Osteoblast (primary cell): ENCODE measurements at regions not wholly inside any gene's neighbourhood (a gene's known extent, or its start where the extent isn't known, plus 50 kb on each side); places are given as distances from the start of the nearest gene placed in this dataset.

Experiments
- DNase-seq: peaks from one replicate; pipeline ENCODE4 v3.0.0; 2011; ENCODE audit warnings: low spot score, mixed read lengths; ENCODE audit not compliant: insufficient read length; ENCODE audit errors: missing footprints
- H2AFZ ChIP-seq: 2 replicates; pipeline ENCODE4 v1.6.0; 2011; ENCODE audit warnings: mild to moderate bottlenecking, low read length
- H3K27ac ChIP-seq: 2 replicates; pipeline ENCODE4 v1.5.1; 2011; ENCODE audit warnings: mild to moderate bottlenecking, low read depth, low read length, moderate library complexity
- H3K27me3 ChIP-seq: 2 replicates; pipeline ENCODE4 v1.6.0; 2012; ENCODE audit warnings: mild to moderate bottlenecking, control low read depth, inconsistent platforms, low read length, moderate library complexity; ENCODE audit not compliant: insufficient read depth
- H3K36me3 ChIP-seq: 2 replicates; pipeline ENCODE4 v1.5.1; 2011; ENCODE audit warnings: mild to moderate bottlenecking, low read length, control low read depth, moderate library complexity; ENCODE audit not compliant: insufficient read depth
- H3K4me1 ChIP-seq: 2 replicates; pipeline ENCODE4 v1.5.1; 2011; ENCODE audit warnings: mild to moderate bottlenecking, low read length, control low read depth, moderate library complexity; ENCODE audit not compliant: insufficient read depth
- H3K4me2 ChIP-seq: 2 replicates; pipeline ENCODE4 v1.6.0; 2011; ENCODE audit warnings: mild to moderate bottlenecking, low read length; ENCODE audit not compliant: insufficient read depth
- H3K4me3 ChIP-seq: fragments of 200-600 bp; sonication (generic); 3 replicates; pipeline ENCODE4 v1.5.1; 2012; ENCODE audit warnings: mild to moderate bottlenecking, low read length, inconsistent platforms; ENCODE audit not compliant: insufficient read depth
- H3K79me2 ChIP-seq: 2 replicates; pipeline ENCODE4 v1.6.0; 2012; ENCODE audit warnings: mild to moderate bottlenecking, low read length, control low read depth, inconsistent platforms; ENCODE audit not compliant: insufficient read depth
- H3K9me3 ChIP-seq: 2 replicates; pipeline ENCODE4 v1.5.1; 2011; ENCODE audit warnings: low read depth, low read length, control low read depth
- H4K20me1 ChIP-seq: 2 replicates; pipeline ENCODE4 v1.6.0; 2012; ENCODE audit warnings: mild to moderate bottlenecking, low read length, control low read depth; ENCODE audit not compliant: insufficient read depth
- TF ChIP-seq, protein P1 (sequence below): IDR thresholded peaks from 2 replicates; pipeline ENCODE4 v1.5.1; 2011; ENCODE audit warnings: mild to moderate bottlenecking, low read depth, low read length, moderate library complexity; ENCODE audit errors: extremely low read depth

DNA sequence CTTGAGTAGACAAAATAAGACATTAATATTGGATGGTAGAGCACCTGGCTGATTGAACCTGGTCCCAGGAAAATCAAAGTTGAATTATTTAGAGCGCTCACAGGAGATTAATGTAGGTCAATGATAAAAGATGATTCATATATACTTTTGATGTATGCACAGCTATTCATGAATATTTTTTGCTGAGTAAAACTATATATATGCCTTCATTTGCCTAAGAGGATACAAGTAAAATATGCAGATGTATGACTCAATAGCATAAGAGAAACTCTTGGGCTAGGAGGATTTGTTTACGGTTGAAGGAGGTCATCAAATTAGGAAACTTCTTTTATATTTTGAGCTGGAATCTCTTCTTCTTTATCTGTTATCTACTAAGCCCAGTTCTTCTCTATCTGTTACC is 202.7 kb upstream of the HS3ST1 start:
- H3K79me2 ChIP-seq = no peaks in the 10 kb centered on the region
- TF ChIP-seq, protein P1, sequence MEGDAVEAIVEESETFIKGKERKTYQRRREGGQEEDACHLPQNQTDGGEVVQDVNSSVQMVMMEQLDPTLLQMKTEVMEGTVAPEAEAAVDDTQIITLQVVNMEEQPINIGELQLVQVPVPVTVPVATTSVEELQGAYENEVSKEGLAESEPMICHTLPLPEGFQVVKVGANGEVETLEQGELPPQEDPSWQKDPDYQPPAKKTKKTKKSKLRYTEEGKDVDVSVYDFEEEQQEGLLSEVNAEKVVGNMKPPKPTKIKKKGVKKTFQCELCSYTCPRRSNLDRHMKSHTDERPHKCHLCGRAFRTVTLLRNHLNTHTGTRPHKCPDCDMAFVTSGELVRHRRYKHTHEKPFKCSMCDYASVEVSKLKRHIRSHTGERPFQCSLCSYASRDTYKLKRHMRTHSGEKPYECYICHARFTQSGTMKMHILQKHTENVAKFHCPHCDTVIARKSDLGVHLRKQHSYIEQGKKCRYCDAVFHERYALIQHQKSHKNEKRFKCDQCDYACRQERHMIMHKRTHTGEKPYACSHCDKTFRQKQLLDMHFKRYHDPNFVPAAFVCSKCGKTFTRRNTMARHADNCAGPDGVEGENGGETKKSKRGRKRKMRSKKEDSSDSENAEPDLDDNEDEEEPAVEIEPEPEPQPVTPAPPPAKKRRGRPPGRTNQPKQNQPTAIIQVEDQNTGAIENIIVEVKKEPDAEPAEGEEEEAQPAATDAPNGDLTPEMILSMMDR = no peak
- H3K4me3 ChIP-seq = no peak overlapping the region
- H3K36me3 ChIP-seq = no peaks in the 10 kb centered on the region
- no peak overlapping the region for H3K27ac ChIP-seq
- H3K4me1 ChIP-seq = no peaks in the 10 kb centered on the region
- no peak overlapping the region for H3K4me2 ChIP-seq
- DNase-seq = no peak
- no peaks in the 10 kb centered on the region for H4K20me1 ChIP-seq
- H3K9me3 ChIP-seq = no peaks in the 10 kb centered on the region
- no peaks in the 10 kb centered on the region for H3K27me3 ChIP-seq
- no peak overlapping the region for H2AFZ ChIP-seq

DNA sequence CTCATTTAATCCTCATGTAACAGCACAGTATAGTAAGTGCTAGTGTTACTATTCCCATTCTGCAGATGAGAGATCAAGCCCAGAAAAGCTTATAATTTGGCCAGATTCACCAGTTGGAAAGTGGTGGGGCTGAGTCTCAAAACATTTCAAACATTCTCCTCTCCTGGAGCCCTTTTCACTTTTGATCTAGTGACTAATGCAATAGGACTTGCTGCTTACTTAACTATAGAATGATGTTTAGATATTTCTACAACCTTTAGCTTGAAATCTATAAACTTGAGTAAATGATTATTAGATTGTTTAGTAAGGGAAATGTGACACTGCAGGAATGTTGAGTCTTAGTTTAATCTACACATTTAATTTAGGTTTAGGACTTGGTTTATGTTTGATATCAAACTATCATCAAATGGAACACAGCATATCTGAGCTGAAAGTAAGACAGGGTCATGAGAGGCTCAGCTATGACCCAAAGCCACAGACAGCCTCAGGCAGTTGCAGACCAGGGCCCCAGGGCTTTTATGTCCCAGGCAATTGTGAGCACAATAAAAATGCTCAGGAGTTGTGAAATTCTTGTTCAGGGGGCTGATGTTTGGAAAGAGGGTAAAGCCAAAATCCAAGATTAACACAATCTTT is 199.5 kb upstream of the HS3ST1 start:
- no peaks in the 10 kb centered on the region for H3K4me1 ChIP-seq
- no peak overlapping the region for H3K27ac ChIP-seq
- DNase-seq = no peak
- H3K9me3 ChIP-seq = no peaks in the 10 kb centered on the region
- no peaks in the 10 kb centered on the region for H3K79me2 ChIP-seq
- H3K4me3 ChIP-seq = no peak overlapping the region
- TF ChIP-seq, protein P1 = no peak
- H3K27me3 ChIP-seq = no peaks in the 10 kb centered on the region
- H3K36me3 ChIP-seq = no peaks in the 10 kb centered on the region
- H4K20me1 ChIP-seq = no peaks in the 10 kb centered on the region
- no peak overlapping the region for H2AFZ ChIP-seq
- H3K4me2 ChIP-seq = no peak overlapping the region

DNA sequence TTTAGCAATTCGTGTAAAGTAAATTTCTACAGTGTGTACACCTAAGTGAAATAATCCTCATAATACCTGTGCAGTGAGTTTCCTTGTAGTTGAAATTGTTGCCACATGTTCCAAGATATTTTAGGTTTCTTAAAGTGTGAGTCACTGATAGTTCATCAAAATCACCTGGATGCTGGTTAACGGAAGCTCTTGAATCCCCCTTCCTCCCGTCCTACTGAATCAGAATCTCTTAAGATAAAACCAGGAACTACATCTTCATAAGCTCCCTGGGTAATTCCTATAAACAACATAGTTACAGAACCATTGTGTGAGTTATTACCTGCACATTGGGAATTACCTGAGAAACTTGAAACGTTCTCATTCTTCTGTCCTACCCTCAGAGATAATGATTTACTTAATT is 197.4 kb upstream of the HS3ST1 start:
- H3K4me1 ChIP-seq = no peaks in the 10 kb centered on the region
- no peaks in the 10 kb centered on the region for H4K20me1 ChIP-seq
- H3K4me3 ChIP-seq = no peak overlapping the region
- no peaks in the 10 kb centered on the region for H3K79me2 ChIP-seq
- no peak overlapping the region for H3K4me2 ChIP-seq
- H3K27me3 ChIP-seq = no peaks in the 10 kb centered on the region
- no peaks in the 10 kb centered on the region for H3K36me3 ChIP-seq
- no peaks in the 10 kb centered on the region for H3K9me3 ChIP-seq
- H2AFZ ChIP-seq = no peak overlapping the region
- TF ChIP-seq, protein P1 = no peak
- H3K27ac ChIP-seq = no peak overlapping the region
- no peak for DNase-seq

DNA sequence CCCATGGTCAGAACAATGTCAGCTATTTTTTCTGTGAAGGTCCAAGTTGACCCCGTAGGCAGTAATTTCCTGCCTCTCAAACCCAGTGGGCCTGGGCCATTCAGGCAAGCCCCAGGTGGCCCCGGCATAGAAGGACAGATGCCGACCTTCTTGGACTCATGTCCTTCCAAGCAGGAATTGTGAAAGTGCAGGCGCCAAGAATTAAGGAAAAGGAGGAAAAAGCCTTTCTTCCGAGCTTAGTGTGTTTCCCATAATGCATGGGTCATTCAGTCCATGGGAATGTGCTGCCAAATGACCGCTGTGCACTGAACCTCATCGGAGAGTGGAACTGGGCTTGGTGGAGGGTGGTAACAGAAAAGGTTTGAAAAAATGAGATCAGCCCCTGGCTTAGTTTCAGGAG is 196.5 kb upstream of the HS3ST1 start:
- TF ChIP-seq, protein P1 = no peak
- H3K4me2 ChIP-seq = no peak overlapping the region
- no peaks in the 10 kb centered on the region for H3K9me3 ChIP-seq
- H3K27me3 ChIP-seq = no peaks in the 10 kb centered on the region
- no peak overlapping the region for H3K4me3 ChIP-seq
- no peaks in the 10 kb centered on the region for H3K4me1 ChIP-seq
- no peak overlapping the region for H2AFZ ChIP-seq
- no peak for DNase-seq
- H3K36me3 ChIP-seq = no peaks in the 10 kb centered on the region
- H3K27ac ChIP-seq = no peak overlapping the region
- H3K79me2 ChIP-seq = no peaks in the 10 kb centered on the region
- no peaks in the 10 kb centered on the region for H4K20me1 ChIP-seq
